ENCODE measurements at regions not wholly inside any gene's neighbourhood (a gene's known extent, or its start where the extent isn't known, plus 50 kb on each side); places are given as distances from the start of the nearest gene placed in this dataset.
"Not testable (repeated sequence)": the region's sequence is repeated elsewhere in the genome, so short reads cannot be mapped to it uniquely, and the experiment has no call there.

DNA sequence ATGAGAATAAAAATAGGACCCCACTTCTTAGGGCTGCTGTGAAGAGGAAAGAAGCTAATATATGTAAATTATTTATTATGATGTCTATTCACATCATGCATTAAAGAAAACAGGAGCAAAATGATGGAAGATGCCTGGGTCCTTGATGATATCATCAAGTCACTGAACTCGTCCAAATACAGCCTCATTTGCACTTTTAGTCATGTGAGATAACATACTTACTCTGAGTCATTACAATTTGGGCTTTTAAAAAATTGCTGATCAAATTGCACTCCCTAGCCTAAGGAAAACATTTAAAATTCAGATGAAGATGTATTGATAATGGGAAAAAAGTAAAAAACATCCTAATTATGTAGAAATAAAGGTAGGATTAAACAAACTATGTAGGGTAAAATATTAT, 302.7 kb upstream of the CCL2 start:
- DNase-seq = no peak

DNA sequence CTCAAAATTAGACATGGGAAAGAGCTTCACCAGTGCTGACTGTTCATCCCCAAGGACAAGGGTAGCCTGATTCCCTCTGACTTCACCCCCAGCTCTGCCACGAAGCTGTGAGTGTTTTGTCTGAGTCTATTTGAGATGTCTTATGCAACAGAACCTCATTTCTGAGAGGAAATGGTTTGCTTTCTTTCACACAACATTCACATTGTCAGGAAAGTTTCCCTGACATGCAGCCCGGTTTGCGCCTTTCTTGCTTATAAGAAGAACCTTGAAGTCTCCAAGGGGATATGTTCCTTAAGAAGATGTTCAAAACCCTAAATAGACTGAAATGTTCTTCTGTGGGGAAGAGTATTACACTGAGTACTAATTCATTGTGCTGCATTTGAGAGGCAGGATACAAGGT, 300.5 kb upstream of the CCL2 start:
- no peak for DNase-seq

DNA sequence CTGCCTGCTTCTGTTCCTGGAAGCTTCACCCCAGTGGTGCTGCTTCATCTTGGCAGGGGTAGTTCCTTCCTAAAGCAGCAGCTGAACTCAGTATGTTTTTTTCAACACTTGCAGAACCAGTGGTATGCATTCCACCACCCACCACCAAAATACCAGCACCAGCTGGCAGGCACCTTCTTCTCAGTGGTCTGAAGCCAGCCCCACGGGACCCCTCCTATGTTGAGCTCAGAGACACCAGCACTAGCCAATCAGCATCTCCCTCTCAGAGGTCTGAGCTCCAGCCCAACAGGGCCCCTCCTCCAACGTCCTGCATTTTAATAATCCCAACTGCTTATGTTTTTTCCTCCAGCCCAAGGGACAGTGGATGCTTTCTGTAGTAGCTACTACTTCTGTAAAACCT, 299.6 kb upstream of the CCL2 start:
- DNase-seq = no peak

GRCh38 chr17:33959098-33959497, 296.0 kb upstream of the CCL2 start:
- DNase-seq = not testable (repeated sequence)

GRCh38 chr17:33962857-33963655, 292.0 kb upstream of the CCL2 start:
- no peak for DNase-seq

DNA sequence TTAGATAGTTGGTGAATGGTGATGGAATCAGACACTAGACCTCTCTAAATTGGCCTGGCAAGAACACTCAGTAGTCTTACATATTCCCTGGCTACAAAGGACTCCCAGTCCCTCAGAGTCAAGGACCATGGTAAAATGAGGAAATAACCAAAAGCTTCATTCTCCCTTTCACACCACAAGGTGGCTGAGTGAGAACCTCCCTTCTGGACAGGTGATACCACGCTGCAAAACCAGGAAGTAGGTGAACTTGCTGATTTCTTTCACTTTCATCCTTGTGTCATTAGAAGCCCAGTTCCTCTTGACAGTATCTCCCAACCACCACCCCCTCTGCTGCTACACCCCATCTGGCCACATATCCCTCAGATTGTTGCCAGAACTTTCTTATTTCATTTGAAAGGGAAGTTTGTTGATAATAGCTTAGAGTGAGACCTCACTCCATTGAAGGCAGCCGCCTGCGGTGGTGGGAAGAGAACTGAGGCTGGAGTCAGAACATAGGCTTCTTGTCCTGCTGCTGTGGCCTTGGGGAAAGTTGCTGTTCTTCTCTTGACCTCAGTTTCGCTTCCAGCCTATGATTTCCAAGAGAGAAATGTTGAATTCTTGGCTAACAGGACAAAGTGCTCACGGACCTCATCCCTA, 290.6 kb upstream of the CCL2 start:
- DNase-seq = no peak

DNA sequence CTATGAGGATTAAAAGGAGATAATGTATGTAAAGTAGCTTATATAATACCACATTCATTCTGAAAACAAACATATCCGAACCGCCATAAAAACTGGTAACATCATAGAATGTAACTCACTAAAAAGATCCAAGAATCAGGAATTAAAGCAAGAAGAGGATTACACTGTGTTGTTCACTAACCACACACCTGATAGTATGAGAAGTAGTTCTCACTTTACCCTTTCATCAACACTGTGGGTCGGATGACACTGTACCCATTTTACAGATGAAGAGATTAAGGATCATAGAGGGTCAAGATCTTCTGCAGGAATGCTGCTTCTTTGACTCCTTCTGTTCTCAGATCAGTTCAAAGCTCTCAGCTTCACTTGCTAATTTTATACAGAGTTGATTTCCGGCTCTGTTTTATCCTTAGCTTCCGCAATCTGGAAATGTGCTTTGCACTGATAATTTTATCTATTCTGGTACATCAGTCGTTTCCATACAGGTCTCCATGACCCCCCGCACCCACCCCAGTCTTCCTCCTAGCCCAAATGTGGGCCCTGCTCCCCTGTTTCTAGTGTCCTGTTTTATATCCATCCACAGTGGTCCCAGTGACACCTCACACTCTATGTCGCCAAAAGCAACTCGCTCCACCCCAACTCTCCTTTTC, 288.6 kb upstream of the CCL2 start:
- no peak for DNase-seq

DNA sequence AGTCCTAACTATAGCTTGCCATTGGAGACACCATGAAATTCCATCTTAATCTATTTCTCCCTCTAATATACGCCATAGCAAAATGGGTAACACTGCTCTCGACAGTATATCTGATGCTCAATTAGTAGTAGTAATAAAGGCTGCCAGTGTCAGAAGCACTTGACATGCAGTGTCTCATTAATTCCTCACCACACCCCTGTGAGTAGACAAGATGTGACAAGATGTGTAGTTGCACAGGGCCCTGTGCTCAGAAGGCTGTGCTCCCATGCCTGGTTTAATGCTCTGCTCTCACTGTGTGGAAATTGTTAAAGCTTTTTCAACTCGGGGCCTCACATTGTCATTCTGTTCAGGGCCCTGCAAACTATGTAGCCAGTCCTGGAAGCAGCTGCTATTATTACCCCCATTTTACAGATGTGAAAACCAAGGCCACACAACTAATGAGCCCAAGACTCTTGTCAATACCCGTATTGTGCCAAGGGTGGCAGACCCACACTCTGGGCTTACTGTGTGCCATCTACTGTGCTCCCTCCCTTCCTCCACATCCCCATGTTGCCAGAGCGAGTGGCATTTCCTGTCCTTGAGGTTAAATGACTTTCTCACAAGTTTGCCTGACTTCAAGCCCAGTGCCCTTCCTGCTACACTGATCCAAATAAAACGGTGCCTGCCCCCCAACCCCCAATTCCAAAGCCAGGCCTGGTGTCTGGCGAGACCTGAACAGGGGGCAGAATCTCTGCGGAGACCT, 287.3 kb upstream of the CCL2 start:
- no peak for DNase-seq

DNA sequence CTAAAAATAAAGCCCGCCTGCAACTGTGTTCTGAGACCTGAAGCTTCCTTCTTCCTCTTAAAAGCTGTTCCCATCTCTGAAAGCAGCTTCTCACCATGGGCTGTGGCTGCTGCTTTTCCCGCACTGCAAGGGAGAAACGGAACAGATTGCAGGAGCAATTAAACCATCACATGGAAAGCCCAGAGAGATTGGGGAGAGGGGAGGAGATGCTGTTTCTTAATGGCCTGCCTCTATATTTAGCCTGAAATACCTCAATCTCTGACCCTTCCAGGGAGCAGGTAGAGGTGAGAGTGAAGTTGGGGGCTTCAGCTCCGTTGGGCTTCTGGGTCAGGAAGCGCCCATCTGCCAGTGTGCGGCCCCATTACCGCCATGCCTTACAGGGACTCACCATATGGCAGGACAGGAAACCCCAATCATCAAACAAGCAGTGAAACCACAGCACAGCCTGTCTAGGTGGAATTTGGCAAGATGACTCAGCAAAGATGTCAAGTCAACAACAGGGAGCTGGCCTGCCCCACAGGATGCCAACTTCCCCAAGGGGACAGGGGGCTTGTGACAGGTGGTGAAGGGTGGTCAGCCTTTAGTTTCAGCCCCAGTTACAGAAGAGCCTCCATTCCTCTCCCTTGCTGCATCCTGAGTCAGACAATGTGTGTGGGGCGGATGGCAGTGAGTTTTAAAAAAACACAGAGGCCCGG, 286.6 kb upstream of the CCL2 start:
- DNase-seq = no peak

- no peak for DNase-seq
These were observed 284.8 kb upstream of the CCL2 start for GRCh38 chr17:33970279-33970678.

DNA sequence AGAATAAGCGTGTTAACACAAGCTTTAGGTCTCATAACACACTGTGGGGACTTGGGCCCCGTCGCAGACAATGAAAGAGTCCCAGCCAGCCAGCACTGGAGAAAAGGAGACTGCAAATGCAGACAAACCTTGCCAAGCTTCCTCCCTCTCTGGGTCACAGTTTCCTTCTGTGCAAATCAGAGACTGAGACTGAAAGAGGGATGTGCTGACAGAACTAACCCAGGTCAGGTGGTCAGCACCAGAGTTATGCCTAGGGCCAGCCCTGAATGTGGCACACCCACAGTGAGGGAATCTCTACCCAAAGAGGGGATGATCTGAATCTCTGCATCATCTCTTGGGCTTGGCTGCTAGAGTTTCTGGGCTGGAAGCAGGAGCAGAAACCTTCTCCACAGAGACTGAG, 282.3 kb upstream of the CCL2 start:
- no peak for DNase-seq

- DNase-seq = no peak
These were observed 281.6 kb upstream of the CCL2 start for GRCh38 chr17:33973491-33973890.

- no peak for DNase-seq
These were observed 280.8 kb upstream of the CCL2 start for GRCh38 chr17:33974276-33974675.

- no peak for DNase-seq
These were observed 278.3 kb upstream of the CCL2 start for GRCh38 chr17:33976831-33977230.

- no peak for DNase-seq
These were observed 277.2 kb upstream of the CCL2 start for GRCh38 chr17:33977729-33978514.

DNA sequence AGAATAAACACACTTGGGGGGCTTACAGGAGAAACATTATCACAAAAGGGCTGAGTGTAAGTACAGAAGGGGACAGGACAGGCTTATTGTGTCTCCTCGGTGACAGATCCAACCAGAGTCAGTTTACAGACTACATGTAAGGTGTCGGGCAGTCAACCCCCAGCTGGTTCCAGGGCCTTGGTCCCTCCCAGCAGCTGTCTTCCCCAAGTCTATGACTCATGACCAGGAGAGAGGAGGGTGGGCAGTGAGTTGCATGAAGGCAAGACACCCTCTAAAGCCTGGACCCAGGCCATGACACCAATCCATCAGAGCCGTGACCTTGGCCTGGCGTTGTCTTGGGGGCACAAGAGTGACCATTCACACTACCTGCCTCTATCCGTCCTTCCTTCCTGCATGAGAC, 276.2 kb upstream of the CCL2 start:
- no peak for DNase-seq

- DNase-seq = no peak
These were observed 274.9 kb upstream of the CCL2 start for GRCh38 chr17:33980193-33980592.

DNA sequence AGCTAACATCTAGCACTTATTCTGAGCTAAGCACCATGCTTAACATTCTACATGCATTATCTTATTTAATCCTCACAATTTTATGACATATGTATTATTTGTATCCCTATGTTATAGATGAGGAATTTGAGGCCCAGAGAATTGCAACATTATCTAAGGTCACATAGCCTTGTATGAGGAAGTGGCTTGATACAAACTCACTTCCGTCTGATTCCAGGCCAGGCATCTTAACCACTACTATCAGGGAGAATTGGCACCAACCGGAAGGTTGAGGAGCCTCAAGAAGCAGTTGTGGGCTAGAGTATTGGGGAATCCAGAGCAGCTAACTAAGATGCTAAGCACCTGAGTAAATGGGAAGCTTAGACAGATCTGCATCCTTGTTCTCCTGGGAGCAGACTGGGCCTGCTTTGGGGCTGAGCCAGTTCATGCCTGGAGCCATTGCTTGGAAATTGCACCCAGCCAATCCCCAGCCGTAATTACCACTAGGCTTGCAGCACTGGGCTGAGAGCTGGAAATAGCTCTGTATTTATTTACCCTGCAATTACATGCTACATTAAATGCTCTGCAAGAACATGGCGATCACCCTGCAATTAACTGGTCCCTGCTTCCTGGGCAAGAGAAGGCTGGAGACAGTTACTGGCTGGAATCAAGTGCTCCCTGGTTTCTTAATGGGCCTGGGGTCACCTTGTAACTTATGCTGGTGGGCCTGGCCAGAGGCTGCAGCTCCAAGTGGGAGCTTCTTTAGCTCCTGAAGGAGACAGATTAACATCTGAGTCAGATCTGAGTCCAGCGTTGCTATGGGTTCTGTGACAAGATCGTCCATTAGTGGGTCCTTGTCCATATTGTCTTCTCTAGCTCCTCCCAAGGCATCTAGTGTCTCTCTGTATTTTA, 273.1 kb upstream of the CCL2 start:
- DNase-seq = no peak

GRCh38 chr17:33982909-33983308, 272.2 kb upstream of the CCL2 start:
- no peak for DNase-seq

GRCh38 chr17:33983824-33984574, 271.1 kb upstream of the CCL2 start:
- no peak for DNase-seq
